GM19468 (cell line): ENCODE measurements at regions not wholly inside any gene's neighbourhood (a gene's known extent, or its start where the extent isn't known, plus 50 kb on each side); places are given as distances from the start of the nearest gene placed in this dataset.
"Not testable (repeated sequence)": the region's sequence is repeated elsewhere in the genome, so short reads cannot be mapped to it uniquely, and the experiment has no call there.

Experiments
- ATAC-seq: cut with Tn5 transposase; IDR thresholded peaks from one replicate; pipeline ENCODE4 v1.9.1; 2021; ENCODE audit warnings: mild to moderate bottlenecking, moderate library complexity, moderate number of reproducible peaks; ENCODE audit not compliant: unreplicated experiment; ENCODE audit errors: extremely low read depth

- ATAC-seq, result no peak
These were observed 640.4 kb upstream of the ROBO1 start for GRCh38 chr3:80408030-80408721.

GRCh38 chr3:80405618-80406017 lies 637.8 kb upstream of the ROBO1 start:
- ATAC-seq, result no peak

DNA sequence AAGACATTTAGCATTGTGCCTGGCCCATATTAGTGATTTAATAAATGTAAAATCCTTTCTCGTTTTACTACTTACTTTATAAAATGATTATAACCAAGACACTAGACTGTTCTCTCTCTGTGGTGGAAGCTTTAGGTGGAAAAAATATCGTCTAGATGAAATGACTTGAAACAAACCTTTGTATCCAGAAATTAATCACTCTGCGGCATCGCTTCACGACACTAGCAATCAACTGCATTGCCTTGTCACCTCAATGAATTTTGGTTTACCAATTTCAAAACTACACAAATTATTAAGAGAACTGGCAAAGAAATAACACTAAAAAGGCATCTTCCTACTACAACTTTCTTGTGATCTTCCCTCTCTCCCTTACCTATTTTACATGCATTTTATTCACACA lies 627.2 kb upstream of the ROBO1 start:
- ATAC-seq, result no peak

DNA sequence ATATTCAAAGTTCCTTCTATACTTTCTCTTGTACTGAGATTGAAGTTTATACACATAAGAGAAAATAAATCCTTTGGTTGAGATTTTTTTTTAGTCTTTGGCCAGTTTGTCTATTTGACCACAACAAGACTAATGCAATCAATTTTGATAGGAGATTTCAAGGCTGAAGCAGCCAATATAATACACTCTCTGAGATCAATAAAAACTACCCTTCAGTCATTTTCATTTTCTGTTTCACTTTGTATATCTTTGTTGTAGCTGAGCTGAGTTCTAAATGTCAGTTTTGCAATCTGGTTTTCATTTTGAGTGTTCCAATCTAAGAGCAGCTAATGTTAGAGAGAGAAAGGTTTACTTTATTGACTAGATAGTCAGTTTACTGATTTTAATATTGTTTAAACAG lies 623.8 kb upstream of the ROBO1 start:
- ATAC-seq, result no peak

DNA sequence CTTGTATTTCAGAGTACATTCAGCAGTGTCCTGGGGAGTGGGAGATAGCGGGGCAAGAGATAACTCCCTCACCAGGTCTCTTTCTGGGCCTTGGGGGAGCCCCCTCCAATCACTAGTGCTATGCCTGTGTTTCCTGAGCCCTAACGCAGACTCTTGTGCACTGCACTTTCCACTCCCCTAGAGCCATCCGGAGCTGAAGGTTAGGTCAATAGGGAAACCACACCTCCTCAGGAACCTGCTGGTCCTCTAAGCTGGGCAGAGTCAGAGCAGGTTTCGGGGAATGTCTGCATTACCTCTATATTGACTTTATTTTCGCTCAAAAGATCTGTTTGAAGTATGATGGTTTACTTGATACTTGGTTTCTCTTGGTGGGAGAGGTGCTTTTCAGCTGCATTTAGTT lies 617.0 kb upstream of the ROBO1 start:
- ATAC-seq, result no peak

- ATAC-seq, result no peak
These were observed 606.6 kb upstream of the ROBO1 start for GRCh38 chr3:80374423-80374822.

DNA sequence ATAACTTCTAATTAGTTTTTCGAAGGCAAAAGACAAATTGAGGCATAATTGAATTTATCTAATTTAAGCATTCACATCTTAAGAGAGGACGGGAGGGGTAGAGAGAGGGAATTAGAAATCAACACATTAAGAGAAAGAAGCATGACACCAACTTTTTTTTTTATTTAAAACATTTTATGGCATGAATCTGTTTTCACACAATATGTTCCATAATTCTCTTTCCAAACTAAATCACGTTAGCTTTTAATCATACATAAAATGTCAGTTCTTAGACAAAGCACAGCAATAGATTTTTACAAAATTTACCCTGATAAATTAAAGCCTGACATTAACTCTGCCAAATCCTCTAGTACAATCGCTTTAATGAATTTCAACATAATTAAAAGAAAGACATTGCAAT lies 600.8 kb upstream of the ROBO1 start:
- no peak for ATAC-seq

DNA sequence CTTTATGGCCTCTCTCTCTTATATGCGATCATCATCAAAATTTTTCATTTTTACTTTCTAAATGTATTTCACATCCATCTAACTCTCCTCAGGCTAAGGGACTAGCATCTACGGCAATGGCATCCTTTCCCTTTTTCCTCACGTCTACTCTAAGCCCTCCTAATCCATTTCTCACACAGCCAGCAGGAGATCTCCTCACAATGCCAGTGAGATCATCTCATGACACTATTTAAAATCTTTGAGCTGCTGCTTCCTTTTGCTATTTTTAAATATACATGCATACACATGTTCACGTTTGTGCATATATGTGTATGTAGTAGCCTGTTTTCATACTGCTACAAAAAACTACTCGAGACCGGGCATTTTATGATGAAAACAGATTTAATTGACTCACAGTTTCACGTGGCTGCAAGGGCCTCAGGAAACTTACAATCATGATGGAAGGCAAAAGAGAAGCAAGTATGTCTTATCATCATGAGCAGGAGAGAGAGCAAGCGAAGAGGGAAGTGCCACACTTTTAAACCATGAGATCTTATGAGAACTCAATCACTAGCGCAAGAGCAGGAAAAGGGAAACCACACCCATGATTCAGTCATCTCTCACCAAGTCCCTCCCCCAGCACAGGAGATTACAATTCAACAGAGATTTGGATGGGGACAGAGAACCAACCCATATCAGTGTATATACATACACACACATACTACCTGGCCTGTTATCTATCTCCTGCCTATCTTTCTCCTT lies 599.2 kb upstream of the ROBO1 start:
- ATAC-seq, result no peak

GRCh38 chr3:80357761-80358160 lies 590.0 kb upstream of the ROBO1 start:
- ATAC-seq, result no peak

- ATAC-seq, result no peak
These were observed 587.3 kb upstream of the ROBO1 start for GRCh38 chr3:80355144-80355543.

DNA sequence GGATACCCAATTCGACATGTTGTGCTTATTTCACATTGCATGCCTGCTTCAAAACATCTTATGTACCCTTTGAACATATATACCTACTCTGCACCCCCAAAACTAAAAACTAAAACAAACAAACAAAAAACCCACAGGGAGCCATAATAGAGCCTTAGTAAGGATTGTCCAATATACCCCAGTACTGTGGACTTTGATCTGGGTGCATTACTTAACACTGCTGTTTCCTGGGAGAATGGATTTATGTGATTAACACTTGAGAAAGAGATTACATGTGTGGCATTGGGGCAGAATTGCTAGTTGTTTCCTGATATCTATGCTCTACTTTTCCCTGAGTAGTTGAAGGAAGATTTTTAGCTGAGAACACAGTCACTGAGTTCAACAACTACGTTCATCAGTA lies 583.4 kb upstream of the ROBO1 start:
- no peak for ATAC-seq

GRCh38 chr3:80350771-80351170 lies 583.0 kb upstream of the ROBO1 start:
- no peak for ATAC-seq

- ATAC-seq, result no peak
These were observed 570.6 kb upstream of the ROBO1 start for GRCh38 chr3:80338366-80338765.

DNA sequence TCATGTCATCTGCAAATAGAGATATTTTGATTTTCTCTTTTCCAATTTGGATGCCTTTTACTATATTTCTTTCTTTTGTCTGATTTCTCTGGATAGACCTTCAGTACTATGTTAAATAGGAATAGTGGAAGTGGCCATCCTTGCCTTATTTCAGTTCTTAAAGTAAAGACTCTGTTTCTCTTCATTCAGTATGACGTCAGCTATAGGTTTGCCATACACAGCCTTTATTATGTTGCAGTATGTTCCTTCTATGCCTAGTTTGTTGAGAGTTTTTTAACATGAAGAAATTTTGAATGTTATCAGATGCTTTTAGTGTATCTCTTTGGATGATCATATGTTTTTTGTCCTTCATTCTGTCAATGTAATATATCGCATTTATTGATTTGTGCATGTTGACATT lies 566.7 kb upstream of the ROBO1 start:
- no peak for ATAC-seq

- ATAC-seq, result no peak
These were observed 563.8 kb upstream of the ROBO1 start for GRCh38 chr3:80331494-80332170.

DNA sequence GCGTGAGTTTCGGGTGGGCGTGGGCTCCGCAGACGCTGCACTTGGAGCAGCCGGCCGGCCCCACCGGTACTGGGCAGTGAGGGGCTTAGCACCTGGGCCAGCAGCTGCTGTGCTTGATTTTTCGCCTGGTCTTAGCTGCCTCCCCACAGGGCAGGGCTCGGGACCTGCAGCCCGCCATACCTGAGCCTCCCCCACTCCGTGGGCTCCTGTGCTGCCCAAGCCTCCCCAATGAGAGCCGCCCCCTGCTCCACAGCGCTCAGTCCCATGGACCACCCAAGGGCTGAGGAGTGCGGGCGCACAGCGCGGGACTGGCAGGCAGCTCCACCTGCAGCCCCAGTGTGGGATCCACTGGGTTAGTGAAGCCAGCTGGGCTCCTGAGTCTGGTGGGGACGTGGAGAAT lies 546.7 kb upstream of the ROBO1 start:
- not testable (repeated sequence) for ATAC-seq

- no peak for ATAC-seq
These were observed 540.8 kb upstream of the ROBO1 start for GRCh38 chr3:80308637-80309036.

GRCh38 chr3:80307844-80308243 lies 540.0 kb upstream of the ROBO1 start:
- no peak for ATAC-seq

GRCh38 chr3:80297720-80298119 lies 529.9 kb upstream of the ROBO1 start:
- no peak for ATAC-seq

DNA sequence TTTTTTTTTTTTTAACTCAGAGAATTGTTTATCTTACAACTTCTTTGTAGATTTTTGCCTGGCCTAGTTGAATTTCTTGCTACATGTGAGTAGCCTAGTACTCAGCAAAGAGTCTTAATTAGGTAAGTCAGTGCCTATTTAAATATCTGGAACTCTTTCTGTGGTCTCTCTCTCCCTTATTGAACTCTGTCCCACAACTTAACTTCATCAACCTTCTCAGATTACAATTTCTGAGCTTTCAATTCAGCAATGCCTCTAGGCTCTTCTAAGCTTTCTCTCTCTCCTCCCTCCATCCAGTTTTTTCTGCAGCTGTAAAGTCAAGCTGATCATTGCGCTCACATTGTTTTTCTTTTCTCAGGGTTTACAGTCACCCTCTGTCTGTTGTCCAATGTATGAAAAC lies 517.6 kb upstream of the ROBO1 start:
- ATAC-seq, result no peak

DNA sequence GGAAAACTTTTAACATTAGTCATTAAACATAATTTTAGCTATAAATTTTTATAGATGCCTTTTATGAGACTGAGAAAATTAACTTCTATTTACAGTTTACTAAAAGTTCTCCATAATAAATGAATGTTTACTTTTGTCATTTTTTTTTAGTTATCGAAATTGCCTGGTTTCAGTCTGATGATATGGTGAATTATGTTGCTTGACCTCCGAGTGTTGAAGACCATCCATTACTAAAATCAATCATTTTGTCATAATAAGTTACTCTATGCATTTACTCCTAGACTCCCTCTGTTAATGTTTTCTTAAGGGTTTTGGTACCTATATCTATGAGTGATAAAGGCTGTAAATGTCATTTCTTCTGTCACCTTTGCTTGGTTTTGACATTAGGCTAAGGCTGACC lies 516.0 kb upstream of the ROBO1 start:
- no peak for ATAC-seq
